Endothelial cell of umbilical vein (primary cell): ENCODE measurements at regions not wholly inside any gene's neighbourhood (a gene's known extent, or its start where the extent isn't known, plus 50 kb on each side); places are given as distances from the start of the nearest gene placed in this dataset.

Experiments
- BruUV-seq: library from RNA; stranded (reverse); fragments of 400-500 nt; replicated peaks from 2 replicates; lab custom pipeline; 2021; lab: Mats Ljungman, UMichigan
- CTCF ChIA-PET: fragments of 300-600, 350-600 bp; sonication (Branson Sonifier 250); formaldehyde crosslinking; loops from one replicate; lab custom pipeline; 2021; ENCODE audit warnings: antibody characterized with exemption, inconsistent platforms; lab: Charles Lee
- POLR2A ChIA-PET: fragments of 300-600, 350-600 bp; sonication (Branson Sonifier 250); formaldehyde crosslinking; loops from one replicate; lab custom pipeline; 2021; ENCODE audit warnings: antibody characterized with exemption, inconsistent platforms; lab: Charles Lee
- DNase-seq: peaks from one replicate; pipeline ENCODE4 v3.0.0-alpha.2; 2011; ENCODE audit warnings: low read depth, low spot score
- FAIRE-seq: peaks from 2 replicates; lab custom pipeline; 2011; peaks lifted over from hg19 to GRCh38; lab: Jason Lieb, UNC
- H2AFZ ChIP-seq: 2 replicates; pipeline ENCODE4 v1.6.0; 2012; ENCODE audit warnings: low read depth, low read length, control low read depth, inconsistent platforms
- H3K27ac ChIP-seq: 2 replicates; pipeline ENCODE4 v1.5.1; 2011; ENCODE audit warnings: low read depth, mild to moderate bottlenecking, control low read depth, low read length, moderate library complexity; ENCODE audit not compliant: insufficient read depth
- H3K27me3 ChIP-seq, 2 experiments: 2 replicates each; pipeline versions ENCODE4 v1.6.0 to v1.6.1; 2011; ENCODE audit warnings: low read length in 2 of 2, mixed read lengths in 1 of 2; ENCODE audit not compliant: control insufficient read depth in 2 of 2, insufficient read depth in 2 of 2
- H3K36me3 ChIP-seq, 2 experiments: 2 replicates in 1 of 2; 3 replicates in 1 of 2; pipeline ENCODE4 v1.5.1; 2011; ENCODE audit warnings: low read length in 2 of 2, mild to moderate bottlenecking in 1 of 2, moderate library complexity in 1 of 2; ENCODE audit not compliant: control insufficient read depth in 2 of 2, insufficient read depth in 2 of 2; ENCODE audit errors: extremely low read depth in 1 of 2
- H3K4me1 ChIP-seq: 3 replicates; pipeline ENCODE4 v1.5.1; 2011; ENCODE audit warnings: mild to moderate bottlenecking, low read length; ENCODE audit not compliant: control insufficient read depth, insufficient read depth; ENCODE audit errors: extremely low read depth
- H3K4me2 ChIP-seq: 2 replicates; pipeline ENCODE4 v1.6.1; 2011; ENCODE audit warnings: low read length, control low read depth, mixed read lengths; ENCODE audit not compliant: insufficient read depth
- H3K4me3 ChIP-seq, 3 experiments: fragments of 200-600 bp in 1 of 3; sonication (generic), shearing (Covaris generic) in 1 of 3; replicated peaks in 1 of 3; 2 replicates each; pipeline ENCODE4 v1.5.1; 2011 to 2016; ENCODE audit warnings: control low read depth in 3 of 3, low read length in 3 of 3, mild to moderate bottlenecking in 2 of 3, inconsistent platforms in 1 of 3, low read depth in 1 of 3, moderate library complexity in 1 of 3; ENCODE audit not compliant: insufficient read depth in 1 of 3
- H3K79me2 ChIP-seq: 2 replicates; pipeline ENCODE4 v1.6.0; 2012; ENCODE audit warnings: low read length, inconsistent platforms; ENCODE audit not compliant: control insufficient read depth, insufficient read depth
- H3K9ac ChIP-seq: replicated peaks from 2 replicates; pipeline ENCODE3; 2011; ENCODE audit warnings: low read length, control low read depth; ENCODE audit not compliant: insufficient read depth; ENCODE audit errors: extremely low read depth
- H3K9me1 ChIP-seq: replicated peaks from 3 replicates; pipeline ENCODE4 v1.6.0; 2011; ENCODE audit warnings: mild to moderate bottlenecking, low read length; ENCODE audit not compliant: control insufficient read depth, insufficient read depth; ENCODE audit errors: extremely low read depth
- H3K9me3 ChIP-seq: replicated peaks from 2 replicates; pipeline ENCODE4 v1.5.1; 2012; ENCODE audit warnings: low read length, inconsistent platforms; ENCODE audit not compliant: control insufficient read depth, insufficient read depth
- H4K20me1 ChIP-seq: replicated peaks from 2 replicates; pipeline ENCODE3; 2011; ENCODE audit warnings: mild to moderate bottlenecking, low read length; ENCODE audit not compliant: control insufficient read depth, insufficient read depth; ENCODE audit errors: extremely low read depth
- CTCF ChIP-seq, 2 donors: IDR thresholded peaks; 1 replicate in 1 of 2; 2 replicates in 1 of 2; pipeline ENCODE4 v1.5.1; 2011; ENCODE audit warnings: low read length in 2 of 2, mild to moderate bottlenecking in 2 of 2, moderate library complexity in 2 of 2, control low read depth in 1 of 2, inconsistent platforms in 1 of 2, low read depth in 1 of 2; ENCODE audit not compliant: insufficient read depth in 1 of 2; ENCODE audit errors: extremely low read depth in 1 of 2
- EZH2 ChIP-seq: IDR thresholded peaks from 2 replicates; pipeline ENCODE4 v1.6.1; 2012; ENCODE audit warnings: borderline replicate concordance, low read depth, mild to moderate bottlenecking, moderate library complexity, low read length, inconsistent platforms; ENCODE audit not compliant: severe bottlenecking
- FOS ChIP-seq: IDR thresholded peaks from 2 replicates; pipeline ENCODE4 v1.6.1; 2011; ENCODE audit warnings: mild to moderate bottlenecking, low read length, moderate library complexity, borderline replicate concordance; ENCODE audit not compliant: insufficient read depth
- GATA2 ChIP-seq: IDR thresholded peaks from 2 replicates; pipeline ENCODE4 v1.7.0; 2011; ENCODE audit warnings: low read depth, mild to moderate bottlenecking, moderate library complexity, mixed read lengths, low read length; ENCODE audit not compliant: insufficient read length, insufficient read depth
- JUN ChIP-seq: IDR thresholded peaks from 2 replicates; pipeline ENCODE4 v1.6.1; 2011; ENCODE audit warnings: borderline replicate concordance, low read depth; ENCODE audit not compliant: insufficient read length, insufficient read depth
- MAX ChIP-seq: IDR thresholded peaks from 2 replicates; pipeline ENCODE4 v1.6.1; 2011; ENCODE audit not compliant: insufficient read depth, insufficient read length
- MYC ChIP-seq: IDR thresholded peaks from one replicate; pipeline ENCODE4 v1.6.1; 2011; ENCODE audit warnings: mild to moderate bottlenecking, low read depth, low read length
- POLR2A ChIP-seq: IDR thresholded peaks from 2 replicates; pipeline ENCODE4 v1.6.1; 2012; ENCODE audit warnings: low read depth, mild to moderate bottlenecking, control low read depth, low read length
- POLR2AphosphoS5 ChIP-seq: IDR thresholded peaks from 2 replicates; pipeline ENCODE4 v1.6.1; 2012; ENCODE audit warnings: low read depth, mild to moderate bottlenecking, control low read depth, low read length, moderate library complexity; ENCODE audit not compliant: insufficient read depth
- dilution Hi-C: fragments of 300-500 bp; cut with MboI; formaldehyde crosslinking; loops from one replicate; pipeline ENCODE4 v1.15.0; 2019; ENCODE audit warnings: low sequenced_read_pairs; ENCODE audit not compliant: extremely low pct_ligation_motif_present
- intact Hi-C: fragments of 100-400 bp; cut with micrococcal nuclease; formaldehyde crosslinking; loops from one replicate; pipeline ENCODE4 v1.10.0; 2022

- dilution Hi-C loops (no loop called here), intact Hi-C loops (no loop called here)
- H3K4me2 ChIP-seq, result no peak overlapping the region
- H4K20me1 ChIP-seq, result no peaks in the 10 kb centered on the region
- H3K27ac ChIP-seq, result no peak overlapping the region
- no peaks in the 10 kb centered on the region for H3K4me1 ChIP-seq
- DNase-seq (no peak), FAIRE-seq (no peak)
- no peaks in the 10 kb centered on the region for H3K79me2 ChIP-seq
- BruUV-seq, result no TSS peak
- ChIA-PET POLR2A (no interaction called here), CTCF (interaction anchor here (2.8 kb wide), 1 partner anchor 15 kb away, joined by 11 read pairs; no protein-coding TSS in a partner anchor)
- H3K9ac ChIP-seq, result no peak overlapping the region
- no peaks in the 10 kb centered on the region for H3K27me3 ChIP-seq
- H3K36me3 ChIP-seq, result no peaks in the 10 kb centered on the region
- no peaks in the 10 kb centered on the region for H3K9me1 ChIP-seq
- no peak overlapping the region for H3K4me3 ChIP-seq
- TF ChIP-seq CTCF (IDR thresholded peaks at IDR 0.05; ENCODE audit: extremely low read depth in 1 of 2, insufficient read depth in 1 of 2, low read depth in 1 of 2, low read length in 2 of 2) (no peak), POLR2A (no peak), EZH2 (no peak), JUN (no peak), MYC (no peak), GATA2 (no peak), FOS (no peak), MAX (no peak), POLR2AphosphoS5 (no peak)
- no peak overlapping the region for H2AFZ ChIP-seq
- no peaks in the 10 kb centered on the region for H3K9me3 ChIP-seq
Observed at GRCh38 chr5:114238771-114239313, 123.0 kb upstream of the KCNN2 start.
